ENCODE measurements at regions not wholly inside any gene's neighbourhood (a gene's known extent, or its start where the extent isn't known, plus 50 kb on each side); places are given as distances from the start of the nearest gene placed in this dataset.

- H3K27ac ChIP-seq (ENCODE audit: low read length) = no peak overlapping the region
- no peaks in the 10 kb centered on the region for H3K9me2 ChIP-seq (replicated peaks; ENCODE audit: insufficient read depth, low read length)
- no peaks in the 10 kb centered on the region for H3K27me3 ChIP-seq (ENCODE audit: low read length)
- DNase-seq = no peak
- no peak overlapping the region for H3K4me3 ChIP-seq (ENCODE audit: low read length)
- no peak overlapping the region for H3K9ac ChIP-seq (ENCODE audit: low read length)
- H3K79me2 ChIP-seq (ENCODE audit: low read length) = no peaks in the 10 kb centered on the region
- no peaks in the 10 kb centered on the region for H4K20me1 ChIP-seq (ENCODE audit: insufficient read depth, low read depth, low read length)
- no peak overlapping the region for H3K4me2 ChIP-seq (ENCODE audit: low read depth, low read length, poor library complexity, severe bottlenecking)
- H3K36me3 ChIP-seq (ENCODE audit: insufficient read depth, low read length) = no peaks in the 10 kb centered on the region
- H3K4me1 ChIP-seq (ENCODE audit: low read length) = no peaks in the 10 kb centered on the region
- no peak overlapping the region for H2AFZ ChIP-seq (ENCODE audit: low read length)
- peaks cover 22% of the 10 kb centered on the region for H3K9me3 ChIP-seq (ENCODE audit: low read length)
Observed at GRCh38 chr5:2890011-2890410, 138.5 kb upstream of the IRX2 start.

- DNase-seq = no peak
- no peaks in the 10 kb centered on the region for H3K27me3 ChIP-seq (ENCODE audit: low read length)
- H3K27ac ChIP-seq (ENCODE audit: low read length) = no peak overlapping the region
- no peaks in the 10 kb centered on the region for H3K4me1 ChIP-seq (ENCODE audit: low read length)
- H3K36me3 ChIP-seq (ENCODE audit: insufficient read depth, low read length) = no peaks in the 10 kb centered on the region
- no peak overlapping the region for H3K4me2 ChIP-seq (ENCODE audit: low read depth, low read length, poor library complexity, severe bottlenecking)
- H3K4me3 ChIP-seq (ENCODE audit: low read length) = no peak overlapping the region
- no peaks in the 10 kb centered on the region for H3K79me2 ChIP-seq (ENCODE audit: low read length)
- peaks cover 26% of the 10 kb centered on the region for H3K9me3 ChIP-seq (ENCODE audit: low read length)
- H3K9me2 ChIP-seq (replicated peaks; ENCODE audit: insufficient read depth, low read length) = no peaks in the 10 kb centered on the region
- H4K20me1 ChIP-seq (ENCODE audit: insufficient read depth, low read depth, low read length) = no peaks in the 10 kb centered on the region
- no peak overlapping the region for H2AFZ ChIP-seq (ENCODE audit: low read length)
- H3K9ac ChIP-seq (ENCODE audit: low read length) = no peak overlapping the region
Observed at GRCh38 chr5:2888520-2889060, 137.1 kb upstream of the IRX2 start.

- DNase-seq = no peak
- Histone ChIP-seq H3K36me3 (ENCODE audit: insufficient read depth, low read length) (no peaks in the 10 kb centered on the region), H3K9me2 (replicated peaks; ENCODE audit: insufficient read depth, low read length) (no peaks in the 10 kb centered on the region), H3K4me3 (ENCODE audit: low read length) (no peak overlapping the region), H3K4me1 (ENCODE audit: low read length) (no peaks in the 10 kb centered on the region), H3K27me3 (ENCODE audit: low read length) (no peaks in the 10 kb centered on the region), H3K27ac (ENCODE audit: low read length) (no peak overlapping the region), H3K9me3 (ENCODE audit: low read length) (peaks cover 30% of the 10 kb centered on the region), H4K20me1 (ENCODE audit: insufficient read depth, low read depth, low read length) (no peaks in the 10 kb centered on the region), H3K9ac (ENCODE audit: low read length) (no peak overlapping the region), H3K79me2 (ENCODE audit: low read length) (no peaks in the 10 kb centered on the region), H3K4me2 (ENCODE audit: low read depth, low read length, poor library complexity, severe bottlenecking) (no peak overlapping the region), H2AFZ (ENCODE audit: low read length) (no peak overlapping the region)
Observed at GRCh38 chr5:2887481-2888348, 136.2 kb upstream of the IRX2 start.

- Histone ChIP-seq H3K9me3 (ENCODE audit: low read length) (peaks cover 40% of the 10 kb centered on the region), H3K4me2 (ENCODE audit: low read depth, low read length, poor library complexity, severe bottlenecking) (no peak overlapping the region), H3K4me3 (ENCODE audit: low read length) (no peak overlapping the region), H4K20me1 (ENCODE audit: insufficient read depth, low read depth, low read length) (no peaks in the 10 kb centered on the region), H3K9me2 (replicated peaks; ENCODE audit: insufficient read depth, low read length) (no peaks in the 10 kb centered on the region), H3K9ac (ENCODE audit: low read length) (no peak overlapping the region), H3K36me3 (ENCODE audit: insufficient read depth, low read length) (no peaks in the 10 kb centered on the region), H3K79me2 (ENCODE audit: low read length) (no peaks in the 10 kb centered on the region), H3K4me1 (ENCODE audit: low read length) (no peaks in the 10 kb centered on the region), H3K27ac (ENCODE audit: low read length) (no peak overlapping the region), H2AFZ (ENCODE audit: low read length) (no peak overlapping the region), H3K27me3 (ENCODE audit: low read length) (no peaks in the 10 kb centered on the region)
- DNase-seq = no peak
Observed at GRCh38 chr5:2886531-2886930, 135.1 kb upstream of the IRX2 start.

- H2AFZ ChIP-seq (ENCODE audit: low read length) = no peak overlapping the region
- no peaks in the 10 kb centered on the region for H3K27me3 ChIP-seq (ENCODE audit: low read length)
- H3K9me2 ChIP-seq (replicated peaks; ENCODE audit: insufficient read depth, low read length) = no peaks in the 10 kb centered on the region
- H3K36me3 ChIP-seq (ENCODE audit: insufficient read depth, low read length) = no peaks in the 10 kb centered on the region
- no peak for DNase-seq
- H3K4me2 ChIP-seq (ENCODE audit: low read depth, low read length, poor library complexity, severe bottlenecking) = no peak overlapping the region
- no peaks in the 10 kb centered on the region for H3K4me1 ChIP-seq (ENCODE audit: low read length)
- H3K9ac ChIP-seq (ENCODE audit: low read length) = no peak overlapping the region
- no peak overlapping the region for H3K27ac ChIP-seq (ENCODE audit: low read length)
- no peaks in the 10 kb centered on the region for H4K20me1 ChIP-seq (ENCODE audit: insufficient read depth, low read depth, low read length)
- peaks cover 31% of the 10 kb centered on the region for H3K9me3 ChIP-seq (ENCODE audit: low read length)
- H3K4me3 ChIP-seq (ENCODE audit: low read length) = no peak overlapping the region
- no peaks in the 10 kb centered on the region for H3K79me2 ChIP-seq (ENCODE audit: low read length)
Observed at GRCh38 chr5:2883771-2884170, 132.3 kb upstream of the IRX2 start.

- Histone ChIP-seq H3K4me3 (ENCODE audit: low read length) (no peak overlapping the region), H3K9ac (ENCODE audit: low read length) (no peak overlapping the region), H3K9me2 (replicated peaks; ENCODE audit: insufficient read depth, low read length) (no peaks in the 10 kb centered on the region), H3K27me3 (ENCODE audit: low read length) (no peaks in the 10 kb centered on the region), H3K79me2 (ENCODE audit: low read length) (no peaks in the 10 kb centered on the region), H3K4me2 (ENCODE audit: low read depth, low read length, poor library complexity, severe bottlenecking) (no peak overlapping the region), H3K27ac (ENCODE audit: low read length) (no peak overlapping the region), H2AFZ (ENCODE audit: low read length) (no peak overlapping the region), H3K9me3 (ENCODE audit: low read length) (peaks cover 38% of the 10 kb centered on the region), H3K36me3 (ENCODE audit: insufficient read depth, low read length) (no peaks in the 10 kb centered on the region), H3K4me1 (ENCODE audit: low read length) (no peaks in the 10 kb centered on the region), H4K20me1 (ENCODE audit: insufficient read depth, low read depth, low read length) (no peaks in the 10 kb centered on the region)
- DNase-seq = no peak
Observed at GRCh38 chr5:2879701-2880100, 128.2 kb upstream of the IRX2 start.

GRCh38 chr5:2877522-2877921 lies 126.0 kb upstream of the IRX2 start:
- H3K27ac ChIP-seq (ENCODE audit: low read length) = no peak overlapping the region
- no peaks in the 10 kb centered on the region for H3K36me3 ChIP-seq (ENCODE audit: insufficient read depth, low read length)
- H2AFZ ChIP-seq (ENCODE audit: low read length) = no peak overlapping the region
- H3K4me2 ChIP-seq (ENCODE audit: low read depth, low read length, poor library complexity, severe bottlenecking) = no peak overlapping the region
- H3K9me2 ChIP-seq (replicated peaks; ENCODE audit: insufficient read depth, low read length) = no peaks in the 10 kb centered on the region
- H3K9me3 ChIP-seq (ENCODE audit: low read length) = peaks cover 27% of the 10 kb centered on the region
- no peak overlapping the region for H3K9ac ChIP-seq (ENCODE audit: low read length)
- no peak overlapping the region for H3K4me3 ChIP-seq (ENCODE audit: low read length)
- no peak for DNase-seq
- H3K27me3 ChIP-seq (ENCODE audit: low read length) = no peaks in the 10 kb centered on the region
- H4K20me1 ChIP-seq (ENCODE audit: insufficient read depth, low read depth, low read length) = no peaks in the 10 kb centered on the region
- H3K4me1 ChIP-seq (ENCODE audit: low read length) = no peaks in the 10 kb centered on the region
- H3K79me2 ChIP-seq (ENCODE audit: low read length) = no peaks in the 10 kb centered on the region

- H3K27ac ChIP-seq (ENCODE audit: low read length) = no peak overlapping the region
- H3K79me2 ChIP-seq (ENCODE audit: low read length) = no peaks in the 10 kb centered on the region
- H3K27me3 ChIP-seq (ENCODE audit: low read length) = no peaks in the 10 kb centered on the region
- no peaks in the 10 kb centered on the region for H3K4me1 ChIP-seq (ENCODE audit: low read length)
- H3K36me3 ChIP-seq (ENCODE audit: insufficient read depth, low read length) = no peaks in the 10 kb centered on the region
- DNase-seq = no peak
- H3K4me3 ChIP-seq (ENCODE audit: low read length) = no peak overlapping the region
- no peaks in the 10 kb centered on the region for H4K20me1 ChIP-seq (ENCODE audit: insufficient read depth, low read depth, low read length)
- no peak overlapping the region for H2AFZ ChIP-seq (ENCODE audit: low read length)
- no peak overlapping the region for H3K9ac ChIP-seq (ENCODE audit: low read length)
- no peaks in the 10 kb centered on the region for H3K9me2 ChIP-seq (replicated peaks; ENCODE audit: insufficient read depth, low read length)
- no peak overlapping the region for H3K4me2 ChIP-seq (ENCODE audit: low read depth, low read length, poor library complexity, severe bottlenecking)
- peaks cover 19% of the 10 kb centered on the region for H3K9me3 ChIP-seq (ENCODE audit: low read length)
Observed at GRCh38 chr5:2876183-2876582, 124.7 kb upstream of the IRX2 start.

Measured in Karpas-422 (cell line).